ENCODE measurements at regions not wholly inside any gene's neighbourhood (a gene's known extent, or its start where the extent isn't known, plus 50 kb on each side); places are given as distances from the start of the nearest gene placed in this dataset.
"Not testable (repeated sequence)": the region's sequence is repeated elsewhere in the genome, so short reads cannot be mapped to it uniquely, and the experiment has no call there.

GRCh38 chr11:81548123-81548522 lies 1185.5 kb downstream of the FAM181B start:
- H3K27me3 ChIP-seq (ENCODE audit: control insufficient read depth, insufficient read depth, low read length) = no peaks in the 10 kb centered on the region
- H4K91ac ChIP-seq (ENCODE audit: insufficient read depth, low read depth, low read length) = no peak overlapping the region
- no peak overlapping the region for H4K8ac ChIP-seq (ENCODE audit: low read depth in 2 of 2, low read length in 2 of 2)
- no peak overlapping the region for H3K14ac ChIP-seq (replicated peaks; ENCODE audit: low read depth, low read length)
- in situ Hi-C loops (cut with MboI; ENCODE audit: low sequenced_read_pairs) (no loop called here), dilution Hi-C loops (cut with HindIII; ENCODE audit: low sequenced_read_pairs, unreplicated experiment) (no loop called here), intact Hi-C loops (cut with micrococcal nuclease) (no loop called here)
- DNase-seq (no peak), ATAC-seq (ENCODE audit: low read depth) (no peak)
- H3K4me1 ChIP-seq (ENCODE audit: control insufficient read depth, insufficient read depth, low read length) = no peaks in the 10 kb centered on the region
- no peak overlapping the region for H3K56ac ChIP-seq (ENCODE audit: extremely low read depth, insufficient read depth, low read length)
- no peak overlapping the region for H3K23ac ChIP-seq (ENCODE audit: low read depth, low read length)
- H3K4ac ChIP-seq (ENCODE audit: low read depth, low read length) = no peak overlapping the region
- H2BK15ac ChIP-seq (ENCODE audit: low read depth, low read length) = no peak overlapping the region
- no peak overlapping the region for H4K5ac ChIP-seq (ENCODE audit: low read depth, low read length)
- no peak overlapping the region for H3K4me3 ChIP-seq (ENCODE audit: insufficient read depth, low read depth, low read length)
- H2BK5ac ChIP-seq (ENCODE audit: low read depth, low read length, poor library complexity, severe bottlenecking) = no peak overlapping the region
- no peak overlapping the region for H3K27ac ChIP-seq (ENCODE audit: insufficient read depth, low read length)
- no TSS peak for BruUV-seq (replicated peaks)
- H2BK20ac ChIP-seq (ENCODE audit: low read depth, low read length) = no peak overlapping the region
- H3K18ac ChIP-seq (ENCODE audit: low read depth, low read length) = no peak overlapping the region
- no peaks in the 10 kb centered on the region for H3K9me1 ChIP-seq (ENCODE audit: insufficient read depth, low read length)
- H2AK9ac ChIP-seq (replicated peaks; ENCODE audit: low read depth, low read length, poor library complexity) = no peak overlapping the region
- no peak overlapping the region for H2AK5ac ChIP-seq (ENCODE audit: low read depth, low read length)
- no peak for TF ChIP-seq CTCF (conservative IDR thresholded peaks at IDR 0.05; ENCODE audit: low read depth, low read length)
- no peak for TF ChIP-seq NFE2L2 (IDR thresholded peaks at IDR 0.05; ENCODE audit: low read depth, low read length)
- TF ChIP-seq RAD21 (IDR thresholded peaks at IDR 0.05; ENCODE audit: low read length) = no peak
- TF ChIP-seq FOS (IDR thresholded peaks at IDR 0.05; ENCODE audit: low read depth, low read length) = no peak
- no peak for TF ChIP-seq RCOR1 (IDR thresholded peaks at IDR 0.05; ENCODE audit: insufficient replicate concordance, low read length)
- no peak for TF ChIP-seq CHD1 (IDR thresholded peaks at IDR 0.05; ENCODE audit: low read depth, low read length)
- no peak overlapping the region for H2BK120ac ChIP-seq (ENCODE audit: low read depth, low read length)
- H3K9me3 ChIP-seq (ENCODE audit: control insufficient read depth, insufficient read depth, low read length) = peaks cover 2% of the 10 kb centered on the region; the same call in 1 of the 2 replicates
- ChIA-PET CTCF (no interaction called here), POLR2A (ENCODE audit: unreplicated experiment) (no interaction called here)
- no peak overlapping the region for H3K9ac ChIP-seq (ENCODE audit: low read depth, low read length)
- no peaks in the 10 kb centered on the region for H3K36me3 ChIP-seq (ENCODE audit: control insufficient read depth, insufficient read depth, low read length)
- no peaks in the 10 kb centered on the region for H4K20me1 ChIP-seq (ENCODE audit: insufficient read depth, low read length)
- no peak overlapping the region for H2AFZ ChIP-seq (replicated peaks; ENCODE audit: low read length, poor library complexity)
- H3K79me1 ChIP-seq (ENCODE audit: low read depth in 1 of 2, low read length in 2 of 2) = no peaks in the 10 kb centered on the region
- no CpG with 5 or more reads among the region's 1 CpG for WGBS, 2 experiments (ENCODE audit: extremely low coverage in 2 of 2, insufficient read length in 1 of 2)
- no peak overlapping the region for H3K4me2 ChIP-seq (ENCODE audit: low read depth, low read length)

- H3K9me1 ChIP-seq (ENCODE audit: insufficient read depth, low read length); H3K4me1 ChIP-seq (ENCODE audit: control insufficient read depth, insufficient read depth, low read length); DNase-seq; H3K4me3 ChIP-seq (ENCODE audit: insufficient read depth, low read depth, low read length); H2AFZ ChIP-seq (replicated peaks; ENCODE audit: low read length, poor library complexity); BruUV-seq (replicated peaks); H2BK15ac ChIP-seq (ENCODE audit: low read depth, low read length); H3K79me1 ChIP-seq (ENCODE audit: low read depth in 1 of 2, low read length in 2 of 2); H3K14ac ChIP-seq (replicated peaks; ENCODE audit: low read depth, low read length); H4K8ac ChIP-seq (ENCODE audit: low read depth in 2 of 2, low read length in 2 of 2); H4K5ac ChIP-seq (ENCODE audit: low read depth, low read length); H3K23ac ChIP-seq (ENCODE audit: low read depth, low read length); H3K9ac ChIP-seq (ENCODE audit: low read depth, low read length); H3K18ac ChIP-seq (ENCODE audit: low read depth, low read length); H2BK120ac ChIP-seq (ENCODE audit: low read depth, low read length); H4K91ac ChIP-seq (ENCODE audit: insufficient read depth, low read depth, low read length); H3K27me3 ChIP-seq (ENCODE audit: control insufficient read depth, insufficient read depth, low read length); dilution Hi-C loops (cut with HindIII; ENCODE audit: low sequenced_read_pairs, unreplicated experiment); POLR2A ChIA-PET (ENCODE audit: unreplicated experiment); H2BK20ac ChIP-seq (ENCODE audit: low read depth, low read length); H2AK5ac ChIP-seq (ENCODE audit: low read depth, low read length); H4K20me1 ChIP-seq (ENCODE audit: insufficient read depth, low read length); H3K56ac ChIP-seq (ENCODE audit: extremely low read depth, insufficient read depth, low read length); H3K4me2 ChIP-seq (ENCODE audit: low read depth, low read length); H3K36me3 ChIP-seq (ENCODE audit: control insufficient read depth, insufficient read depth, low read length); H3K27ac ChIP-seq (ENCODE audit: insufficient read depth, low read length); H3K4ac ChIP-seq (ENCODE audit: low read depth, low read length); H2AK9ac ChIP-seq (replicated peaks; ENCODE audit: low read depth, low read length, poor library complexity); H3K9me3 ChIP-seq (ENCODE audit: control insufficient read depth, insufficient read depth, low read length); intact Hi-C loops (cut with micrococcal nuclease); ATAC-seq (ENCODE audit: low read depth); CTCF ChIA-PET; in situ Hi-C loops (cut with MboI; ENCODE audit: low sequenced_read_pairs); H2BK5ac ChIP-seq (ENCODE audit: low read depth, low read length, poor library complexity, severe bottlenecking): not testable (repeated sequence)
- 78% methylated on average over 4 of the region's 12 CpGs; no CpG with 5 or more reads in 1 of the 2 experiments for WGBS, 2 experiments (ENCODE audit: extremely low coverage in 2 of 2, insufficient read length in 1 of 2)
These were observed 1193.9 kb downstream of the FAM181B start for GRCh38 chr11:81539806-81540205.
